Neural progenitor cell (in vitro differentiated cells): ENCODE measurements at regions not wholly inside any gene's neighbourhood (a gene's known extent, or its start where the extent isn't known, plus 50 kb on each side); places are given as distances from the start of the nearest gene placed in this dataset.

Source experiments
- DNase-seq: peaks from one replicate; pipeline ENCODE4 v3.0.0-alpha.2; 2016; ENCODE audit warnings: low spot score
- H2AFZ ChIP-seq: fragments of 200-600 bp; sonication (generic); replicated peaks from 2 replicates; pipeline ENCODE4 v1.6.1; 2016; ENCODE audit warnings: antibody characterized with exemption
- H3F3A ChIP-seq: fragments of 200-600 bp; sonication (generic); 2 replicates; pipeline ENCODE4 v1.6.1; 2016; ENCODE audit warnings: antibody characterized with exemption, low read depth
- H3K27ac ChIP-seq: fragments of 200-600 bp; sonication (generic); 2 replicates; pipeline ENCODE4 v1.5.1; 2016; ENCODE audit warnings: mild to moderate bottlenecking
- H3K27me3 ChIP-seq: fragments of 200-600 bp; sonication (generic); 2 replicates; pipeline ENCODE4 v1.6.1; 2016; ENCODE audit warnings: mild to moderate bottlenecking, moderate library complexity
- H3K36me3 ChIP-seq: fragments of 200-600 bp; sonication (generic); 2 replicates; pipeline ENCODE4 v1.5.1; 2016
- H3K4me1 ChIP-seq: fragments of 200-600 bp; sonication (generic); 2 replicates; pipeline ENCODE4 v1.6.1; 2016; ENCODE audit warnings: mixed run types
- H3K4me2 ChIP-seq: fragments of 200-600 bp; sonication (generic); 2 replicates; pipeline ENCODE4 v1.6.1; 2016
- H3K4me3 ChIP-seq: fragments of 200-600 bp; sonication (generic); 2 replicates; pipeline ENCODE4 v1.5.1; 2016
- H3K79me2 ChIP-seq: fragments of 200-600 bp; sonication (generic); 2 replicates; pipeline ENCODE4 v1.6.1; 2016; ENCODE audit warnings: low read depth
- H3K9ac ChIP-seq: fragments of 200-600 bp; sonication (generic); 2 replicates; pipeline ENCODE4 v1.6.1; 2016
- H3K9me3 ChIP-seq: fragments of 200-600 bp; sonication (generic); 2 replicates; pipeline ENCODE4 v1.5.1; 2016; ENCODE audit warnings: low read depth
- H4K20me1 ChIP-seq: fragments of 200-600 bp; sonication (generic); 2 replicates; pipeline ENCODE4 v1.6.1; 2016; ENCODE audit warnings: low read depth
- H3K27ac Mint-ChIP-seq: 3 replicates; pipeline ENCODE4 v1.8.0; 2021; ENCODE audit warnings: mixed read lengths
- H3K27me3 Mint-ChIP-seq: 2 replicates; pipeline ENCODE4 v1.8.0; 2022; ENCODE audit warnings: low read depth, mild to moderate bottlenecking, inconsistent platforms, moderate library complexity, mixed read lengths; ENCODE audit not compliant: insufficient read depth
- H3K36me3 Mint-ChIP-seq: 3 replicates; pipeline ENCODE4 v1.8.0; 2021; ENCODE audit warnings: mixed read lengths
- H3K4me1 Mint-ChIP-seq: 3 replicates; pipeline ENCODE4 v1.8.0; 2021; ENCODE audit warnings: mixed read lengths
- H3K4me3 Mint-ChIP-seq: 3 replicates; pipeline ENCODE4 v1.8.0; 2021; ENCODE audit warnings: mild to moderate bottlenecking, moderate library complexity, mixed read lengths
- H3K9me3 Mint-ChIP-seq: 3 replicates; pipeline ENCODE4 v1.8.0; 2020; ENCODE audit warnings: mixed read lengths
- CTCF ChIP-seq: fragments of 200-600 bp; sonication (generic); IDR thresholded peaks from 2 replicates; pipeline ENCODE4 v1.5.1; 2017; ENCODE audit warnings: antibody characterized with exemption, mild to moderate bottlenecking
- EZH2 ChIP-seq: fragments of 200-600 bp; sonication (generic); IDR thresholded peaks from 2 replicates; pipeline ENCODE4 v1.6.1; 2017; ENCODE audit warnings: antibody characterized with exemption, mild to moderate bottlenecking, moderate library complexity
- EZH2phosphoT487 ChIP-seq: fragments of 200-600 bp; sonication (generic); IDR thresholded peaks from 2 replicates; pipeline ENCODE4 v1.6.1; 2017; ENCODE audit warnings: antibody characterized with exemption

- TF ChIP-seq CTCF = no peak
- no peak for TF ChIP-seq EZH2phosphoT487
- TF ChIP-seq EZH2 = no peak
- Histone ChIP-seq H4K20me1 (no peaks in the 10 kb centered on the region), H3K27ac (no peak overlapping the region), H3K9ac (no peak overlapping the region), H3K4me3 (no peak overlapping the region), H3F3A (no peaks in the 10 kb centered on the region), H3K4me1 (no peaks in the 10 kb centered on the region), H3K36me3 (no peaks in the 10 kb centered on the region), H3K9me3 (no peaks in the 10 kb centered on the region), H3K27me3 (no peaks in the 10 kb centered on the region), H3K79me2 (no peaks in the 10 kb centered on the region), H3K4me2 (no peak overlapping the region), H2AFZ (no peak overlapping the region)
- Mint-ChIP-seq H3K4me3 (no peak overlapping the region), H3K4me1 (peaks cover 2% of the 10 kb centered on the region), H3K27me3 (no peaks in the 10 kb centered on the region), H3K36me3 (no peaks in the 10 kb centered on the region), H3K27ac (no peak overlapping the region), H3K9me3 (no peaks in the 10 kb centered on the region)
- DNase-seq = no peak
Measured at GRCh38 chr13:104740641-104741222, 1674.5 kb upstream of the SLC10A2 start.

- Histone ChIP-seq H3K27ac (no peak overlapping the region), H3K36me3 (no peaks in the 10 kb centered on the region), H3K4me1 (no peaks in the 10 kb centered on the region), H2AFZ (no peak overlapping the region), H3K79me2 (no peaks in the 10 kb centered on the region), H3K4me2 (no peak overlapping the region), H3K4me3 (no peak overlapping the region), H3F3A (no peaks in the 10 kb centered on the region), H3K27me3 (no peaks in the 10 kb centered on the region), H3K9me3 (no peaks in the 10 kb centered on the region), H3K9ac (no peak overlapping the region), H4K20me1 (no peaks in the 10 kb centered on the region)
- Mint-ChIP-seq H3K36me3 (no peaks in the 10 kb centered on the region), H3K9me3 (no peaks in the 10 kb centered on the region), H3K27ac (no peak overlapping the region), H3K4me3 (no peak overlapping the region), H3K27me3 (no peaks in the 10 kb centered on the region), H3K4me1 (peaks cover 9% of the 10 kb centered on the region)
- TF ChIP-seq CTCF (no peak), EZH2 (no peak), EZH2phosphoT487 (no peak)
- DNase-seq = no peak
Measured at GRCh38 chr13:104737713-104738112, 1671.5 kb upstream of the SLC10A2 start.

GRCh38 chr13:104733427-104733826 lies 1667.2 kb upstream of the SLC10A2 start:
- no peaks in the 10 kb centered on the region for H3K36me3 Mint-ChIP-seq
- DNase-seq = no peak
- H3K27me3 ChIP-seq = no peaks in the 10 kb centered on the region
- H2AFZ ChIP-seq = no peak overlapping the region
- no peaks in the 10 kb centered on the region for H3K9me3 ChIP-seq
- no peaks in the 10 kb centered on the region for H3K27me3 Mint-ChIP-seq
- H3K4me3 Mint-ChIP-seq = no peak overlapping the region
- H3K4me1 Mint-ChIP-seq = peaks cover 15% of the 10 kb centered on the region
- H3K4me2 ChIP-seq = no peak overlapping the region
- no peaks in the 10 kb centered on the region for H3F3A ChIP-seq
- H3K79me2 ChIP-seq = no peaks in the 10 kb centered on the region
- no peak overlapping the region for H3K27ac ChIP-seq
- TF ChIP-seq EZH2 (no peak), EZH2phosphoT487 (no peak), CTCF (no peak)
- H3K27ac Mint-ChIP-seq = no peak overlapping the region
- no peaks in the 10 kb centered on the region for H3K4me1 ChIP-seq
- no peak overlapping the region for H3K9ac ChIP-seq
- H3K9me3 Mint-ChIP-seq = no peaks in the 10 kb centered on the region
- H3K36me3 ChIP-seq = no peaks in the 10 kb centered on the region
- H3K4me3 ChIP-seq = no peak overlapping the region
- no peaks in the 10 kb centered on the region for H4K20me1 ChIP-seq
